HG02763 (cell line): ENCODE measurements at regions not wholly inside any gene's neighbourhood (a gene's known extent, or its start where the extent isn't known, plus 50 kb on each side); places are given as distances from the start of the nearest gene placed in this dataset.

Experiments used
- ATAC-seq: cut with Tn5 transposase; IDR thresholded peaks from one replicate; pipeline ENCODE4 v1.9.1; 2021; ENCODE audit warnings: mild to moderate bottlenecking, moderate library complexity; ENCODE audit not compliant: unreplicated experiment

DNA sequence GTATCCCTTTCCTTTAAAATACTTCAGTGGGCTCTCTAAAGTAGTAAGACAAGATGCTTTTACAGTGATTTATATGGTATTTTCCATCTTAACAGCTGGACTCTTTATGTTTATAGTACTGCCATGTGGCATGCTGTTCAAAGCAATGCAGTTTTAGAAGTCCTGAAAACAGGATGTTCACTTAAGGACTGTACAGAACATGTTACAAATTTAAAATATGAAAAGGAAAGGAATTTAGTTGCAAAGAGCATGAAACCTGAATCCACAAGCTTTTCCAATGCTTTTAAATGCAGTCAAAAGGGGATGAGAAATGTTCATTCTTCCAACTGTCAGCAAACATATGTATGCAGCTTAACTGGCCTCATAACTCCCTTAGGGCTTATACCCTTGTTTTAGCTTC is 580.2 kb downstream of the EFNA5 start:
- ATAC-seq = no peak

DNA sequence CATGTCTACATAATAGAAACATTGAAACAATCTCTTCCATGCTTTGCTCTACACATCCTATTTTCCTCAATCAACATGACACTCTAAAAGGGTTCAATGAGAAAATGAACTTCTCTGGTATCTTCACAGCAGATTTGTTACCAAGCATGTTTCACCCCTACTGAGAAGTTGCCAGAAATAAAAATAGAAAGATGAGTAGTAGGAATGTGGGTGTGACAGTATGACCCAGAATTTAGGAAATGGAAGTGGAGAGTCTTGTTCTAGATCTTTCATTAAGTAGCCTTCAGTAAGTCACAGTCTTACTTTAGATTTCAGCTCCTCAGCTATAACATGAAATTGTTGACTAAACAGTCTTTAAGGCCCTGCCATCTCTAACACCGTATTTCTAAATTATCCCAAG is 581.8 kb downstream of the EFNA5 start:
- no peak for ATAC-seq

DNA sequence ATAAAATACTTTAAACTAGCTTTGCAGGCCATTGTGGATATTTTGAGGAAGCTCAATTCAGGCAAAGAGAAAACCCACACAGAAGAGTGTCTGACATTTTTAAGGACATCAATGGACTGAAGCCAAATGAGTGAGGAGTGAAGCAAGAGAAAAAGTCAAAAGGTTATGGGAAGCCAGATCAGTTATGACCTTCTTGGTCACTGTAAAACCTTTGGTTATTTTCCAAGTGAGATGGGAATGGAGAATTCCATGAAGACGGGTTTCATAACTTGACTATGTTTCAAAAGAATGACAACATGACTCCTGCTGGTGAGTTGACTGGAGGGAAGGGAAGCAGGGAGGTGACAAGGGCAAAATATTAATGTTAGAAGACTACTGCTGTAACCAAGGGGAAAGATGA is 585.2 kb downstream of the EFNA5 start:
- no peak for ATAC-seq

DNA sequence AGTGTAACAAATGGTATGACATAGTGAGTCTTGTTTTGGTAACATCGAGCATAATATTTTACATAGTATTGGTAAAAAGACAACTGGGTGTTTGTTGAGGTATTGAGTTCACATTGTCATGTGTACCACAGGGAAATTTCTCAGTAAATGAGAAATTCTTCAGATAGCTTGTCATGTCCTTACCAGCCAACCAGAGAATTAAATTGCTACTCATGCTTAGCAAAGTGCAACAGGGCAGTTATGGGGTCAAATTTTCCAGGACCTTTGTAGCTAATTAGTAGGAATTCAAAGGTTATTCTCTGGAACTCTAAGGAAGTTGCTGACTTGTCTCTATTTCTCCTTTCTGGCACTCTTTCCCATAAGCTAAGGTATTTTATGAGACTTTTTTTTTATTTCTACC is 595.7 kb downstream of the EFNA5 start:
- ATAC-seq = no peak

DNA sequence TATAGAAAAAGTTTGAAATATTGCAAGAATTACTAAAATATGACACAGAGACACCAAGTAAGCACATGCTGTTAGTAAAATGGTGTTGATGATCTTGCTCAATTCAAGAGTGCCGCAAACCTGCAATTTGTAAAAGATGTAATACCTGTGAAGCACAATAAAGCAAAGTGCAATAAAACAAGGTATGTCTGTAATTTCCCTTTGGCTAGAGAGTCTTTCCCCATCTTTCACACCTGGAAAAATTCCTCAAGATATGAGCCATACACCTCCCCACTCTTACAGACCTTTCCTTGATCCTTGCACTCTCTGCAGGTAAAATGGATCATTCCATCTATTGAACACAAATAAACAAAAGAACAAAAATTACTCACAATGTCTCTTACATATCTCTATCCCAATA is 597.8 kb downstream of the EFNA5 start:
- ATAC-seq = no peak

DNA sequence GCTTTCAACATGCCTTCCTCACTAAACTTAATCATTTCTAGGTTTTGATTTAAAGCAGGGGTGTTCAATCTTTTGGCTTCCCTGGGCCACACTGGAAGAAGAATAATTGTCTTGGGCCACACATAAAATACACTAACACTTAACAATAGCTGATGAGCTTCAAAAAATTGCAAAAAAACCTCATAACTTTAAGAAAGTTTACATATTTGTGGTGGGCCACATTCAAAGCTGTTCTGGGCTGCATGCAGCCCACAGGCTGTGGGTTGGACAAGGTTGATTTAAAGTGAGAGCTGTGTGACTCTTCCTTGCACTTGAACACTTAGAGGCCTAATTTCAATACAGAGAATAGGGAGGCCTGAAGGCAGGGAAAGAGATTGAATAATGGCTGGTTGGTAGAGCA is 598.3 kb downstream of the EFNA5 start:
- no peak for ATAC-seq

DNA sequence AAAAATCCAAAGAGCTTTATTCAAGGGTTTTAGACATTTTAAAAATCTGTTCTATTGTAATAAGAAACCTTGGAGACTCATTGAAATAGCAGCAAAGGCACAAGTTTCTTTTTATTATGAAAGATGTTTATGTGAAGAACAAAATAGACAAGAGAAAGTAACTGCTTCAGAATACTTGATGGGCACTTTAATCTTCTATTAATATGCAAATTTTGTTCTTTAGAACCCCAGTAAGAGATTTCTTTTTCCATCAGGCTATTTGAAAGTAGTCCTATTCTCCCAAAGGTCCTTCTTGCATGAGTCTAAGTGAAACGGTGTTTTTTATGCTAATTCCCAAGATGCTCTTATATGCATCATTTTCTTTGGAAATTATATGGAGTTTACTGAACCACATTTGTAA is 602.0 kb downstream of the EFNA5 start:
- ATAC-seq = no peak

DNA sequence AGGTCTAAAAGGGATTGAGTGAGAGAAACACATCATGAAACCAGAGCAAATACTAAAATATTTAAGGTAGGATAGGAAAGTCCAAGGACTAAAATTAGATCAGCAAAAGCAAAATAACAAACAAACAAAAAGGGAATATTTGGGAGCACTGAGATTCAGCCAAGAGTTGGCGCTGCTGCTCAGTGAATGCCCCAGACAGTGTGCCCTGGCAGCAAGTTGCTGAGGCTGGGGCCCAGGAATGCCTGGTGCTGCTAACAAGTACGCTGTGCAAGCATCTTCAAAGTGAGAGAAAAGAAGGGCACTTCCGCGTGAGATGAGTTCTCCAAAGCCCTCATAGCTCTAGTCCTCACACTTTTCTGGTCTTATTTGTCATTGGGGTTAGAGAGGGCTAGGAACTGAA is 603.3 kb downstream of the EFNA5 start:
- no peak for ATAC-seq

DNA sequence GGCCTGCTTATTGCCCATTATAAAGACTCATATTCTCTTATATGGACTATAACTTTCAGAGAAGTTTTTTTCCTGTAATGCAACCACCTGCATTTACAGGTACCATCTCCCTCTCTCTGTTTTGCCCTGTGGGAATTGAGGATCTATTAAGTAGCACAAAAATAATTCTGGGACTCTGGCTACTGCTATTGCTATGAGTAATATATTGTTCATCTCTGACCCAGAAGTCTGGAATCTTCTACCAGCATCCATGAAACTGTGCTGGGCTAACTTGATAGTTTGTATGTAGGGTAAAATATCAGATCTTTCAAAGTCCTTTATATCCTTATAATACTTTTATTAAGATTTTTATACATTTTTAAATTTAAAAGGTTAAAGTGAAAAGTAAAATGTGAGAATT is 607.2 kb downstream of the EFNA5 start:
- ATAC-seq = no peak

DNA sequence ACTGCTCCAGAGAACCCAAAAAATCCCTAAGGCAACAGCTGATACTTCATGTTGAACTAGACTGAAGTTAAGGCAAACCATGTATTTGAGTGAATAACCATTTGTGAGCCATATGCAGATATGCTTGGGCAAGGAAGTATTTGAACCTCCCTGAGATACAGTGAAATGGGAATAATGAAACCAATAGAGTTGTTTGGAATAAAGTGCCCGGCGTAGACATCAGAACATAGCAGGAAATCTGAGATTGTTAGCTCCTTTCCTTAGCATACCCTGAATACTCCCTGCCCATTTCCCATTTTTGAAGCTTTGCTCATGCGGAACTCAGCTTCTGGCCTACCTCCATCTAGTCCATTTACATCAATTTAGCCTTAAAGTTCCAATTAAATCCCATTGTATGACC is 611.9 kb downstream of the EFNA5 start:
- ATAC-seq = no peak

DNA sequence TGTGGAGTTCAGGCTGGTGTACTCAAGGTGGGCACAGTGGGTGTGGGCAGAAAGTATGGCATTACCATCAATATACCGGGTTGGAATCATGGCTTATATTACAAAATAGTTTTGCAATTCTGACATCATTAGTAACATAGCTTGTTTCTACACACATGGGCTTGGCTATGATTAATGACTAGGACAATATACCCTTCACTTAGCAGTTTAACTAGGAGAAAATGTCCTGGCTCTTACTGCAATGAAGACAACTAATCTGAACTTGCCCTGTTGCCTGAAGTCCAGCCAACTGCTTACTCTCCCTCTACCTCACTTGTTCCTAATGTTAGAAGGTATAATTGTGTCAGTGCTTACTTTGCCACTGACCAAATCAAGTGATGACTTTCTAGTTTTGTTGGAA is 612.5 kb downstream of the EFNA5 start:
- ATAC-seq = no peak

DNA sequence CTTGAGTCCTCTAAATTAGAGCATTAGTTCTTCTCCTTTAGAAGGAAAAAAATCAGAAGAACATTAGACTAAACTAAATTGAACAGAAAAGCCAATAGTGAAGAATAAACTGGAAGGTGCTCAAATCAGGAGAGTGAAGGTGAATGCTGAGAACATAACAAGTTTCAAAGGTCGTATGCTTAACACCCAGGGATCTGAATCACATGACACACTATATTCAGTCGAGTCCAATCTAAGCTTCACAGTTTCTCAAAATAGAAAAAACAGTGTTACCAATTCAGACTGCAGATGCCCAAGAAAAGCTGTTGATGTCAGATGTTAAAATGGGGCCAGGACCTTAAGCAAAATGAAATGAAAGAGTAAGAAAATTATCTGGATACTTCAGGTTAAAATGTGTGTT is 614.5 kb downstream of the EFNA5 start:
- ATAC-seq = no peak

DNA sequence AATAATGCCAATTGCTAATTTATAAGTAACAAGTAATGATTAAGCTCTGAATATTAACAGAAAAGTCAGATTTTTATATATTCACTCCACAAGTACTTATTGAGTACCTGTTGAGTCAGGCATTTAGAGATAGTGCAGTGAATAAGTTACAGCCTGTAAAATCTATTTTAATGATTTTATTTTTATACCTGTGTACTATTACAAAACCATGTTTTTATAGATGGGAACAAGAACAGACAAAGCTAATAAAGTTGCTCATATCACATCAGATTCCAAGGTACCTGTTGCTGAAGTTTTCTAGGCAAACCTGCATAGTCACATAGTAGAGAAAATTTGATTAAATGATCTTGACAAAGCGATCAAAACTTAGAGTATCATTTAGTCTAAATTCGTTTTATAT is 623.7 kb downstream of the EFNA5 start:
- no peak for ATAC-seq

DNA sequence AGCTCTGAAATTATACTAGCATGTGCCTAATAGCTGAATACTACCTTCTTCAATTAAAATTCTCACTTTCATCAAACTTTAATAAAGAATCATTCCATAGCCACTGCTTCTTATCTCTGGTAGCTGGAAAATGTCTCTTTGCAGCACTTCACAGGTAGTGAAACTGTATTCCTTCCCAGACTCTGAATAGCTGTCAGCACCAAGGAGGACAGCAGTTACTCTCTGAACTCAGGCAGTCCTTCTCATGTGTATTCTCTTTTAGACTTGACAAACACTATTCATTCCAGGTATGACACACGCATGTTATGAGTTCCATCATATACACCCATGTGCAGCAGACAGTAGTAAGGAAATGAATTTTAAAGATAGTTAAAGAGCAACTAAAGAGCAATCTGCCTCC is 627.1 kb downstream of the EFNA5 start:
- no peak for ATAC-seq

DNA sequence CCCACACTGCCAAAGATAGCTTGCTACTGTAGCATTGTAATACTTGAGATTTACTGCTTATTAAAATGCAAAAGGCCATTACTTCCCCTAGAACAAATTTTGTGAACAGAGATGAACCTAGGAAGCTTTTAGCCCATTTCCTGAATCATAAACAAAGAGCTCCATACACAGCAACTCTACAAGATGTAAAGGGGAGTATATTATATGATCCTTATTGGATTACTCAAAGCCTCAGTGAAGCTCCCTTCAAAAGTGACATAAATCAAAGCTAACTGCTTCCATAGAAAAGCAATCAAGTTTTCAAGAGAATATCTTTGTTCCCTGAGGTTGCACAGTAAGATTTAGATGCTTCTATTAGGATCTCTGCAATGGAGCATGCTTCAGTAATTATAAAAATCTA is 629.8 kb downstream of the EFNA5 start:
- ATAC-seq = no peak

DNA sequence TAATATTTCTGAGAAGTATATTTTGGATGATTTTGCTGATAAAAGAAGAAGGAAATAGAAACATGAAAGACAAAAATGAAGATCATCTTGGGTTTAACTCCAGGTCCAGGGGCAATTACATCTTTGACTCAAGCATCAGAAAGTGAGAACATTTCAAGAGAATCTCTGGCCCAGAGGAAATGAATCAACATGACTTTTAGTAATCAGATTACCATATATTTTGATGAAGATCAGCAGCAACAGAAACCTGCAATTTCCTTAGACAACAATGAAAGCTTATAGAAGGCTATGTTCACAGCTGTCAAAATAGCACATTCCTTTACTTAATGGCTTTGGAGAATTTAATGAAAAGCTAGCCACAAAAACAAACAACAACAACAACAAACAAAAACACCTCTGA is 638.1 kb downstream of the EFNA5 start:
- ATAC-seq = no peak

DNA sequence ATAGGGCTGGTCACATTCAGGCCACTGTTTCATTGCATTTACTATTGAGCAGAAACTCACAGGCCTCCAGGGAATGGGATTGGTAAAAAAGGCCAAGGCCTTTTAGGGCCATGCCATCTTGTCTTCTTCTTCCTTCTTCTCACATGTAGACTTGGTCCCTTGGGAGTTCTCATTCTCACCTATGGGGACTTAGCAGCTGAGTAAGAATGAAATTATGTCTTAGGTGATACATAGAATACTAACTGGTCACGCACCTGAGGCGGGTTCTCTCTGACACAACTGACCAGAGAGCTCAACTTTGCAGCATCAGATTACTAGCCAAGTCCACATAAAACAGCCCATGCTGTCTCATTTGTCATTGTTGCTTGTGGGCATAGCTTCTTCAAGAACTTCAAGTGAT is 641.8 kb downstream of the EFNA5 start:
- ATAC-seq = no peak

DNA sequence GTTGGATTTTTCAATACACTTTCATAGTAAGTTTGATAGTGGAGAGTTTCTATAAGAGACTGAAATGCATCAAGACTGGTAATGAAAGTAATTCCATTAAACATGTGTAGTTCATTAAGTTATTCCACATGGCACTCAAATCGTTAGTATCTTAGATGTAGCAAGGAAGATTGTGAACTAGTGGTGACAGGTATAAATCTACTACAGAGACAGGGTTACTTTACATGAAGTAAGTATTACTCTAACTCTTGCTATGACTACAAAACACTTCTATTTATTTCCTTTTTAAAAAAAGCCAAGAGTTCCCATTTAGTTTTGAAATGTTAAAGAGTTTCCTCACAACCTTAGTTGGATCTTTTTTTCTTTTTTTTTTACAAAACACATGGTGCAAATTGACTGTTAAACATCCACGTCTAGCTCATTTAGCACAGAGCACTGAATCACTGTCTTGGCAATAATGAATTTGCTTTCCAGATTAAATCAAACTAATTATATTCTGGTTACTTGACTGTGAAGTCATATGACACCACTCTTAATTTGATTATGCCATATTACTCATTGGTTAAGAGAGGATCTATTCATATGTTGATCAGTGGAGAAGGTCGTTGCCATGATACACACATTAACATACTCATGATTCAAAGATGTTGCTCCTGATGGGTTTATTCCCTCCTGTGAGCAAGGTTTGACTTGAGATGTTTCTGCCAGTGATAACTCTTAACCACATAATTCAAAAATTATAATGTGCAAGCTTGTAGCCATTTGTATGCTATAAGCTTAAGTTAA is 644.8 kb downstream of the EFNA5 start:
- ATAC-seq = no peak

DNA sequence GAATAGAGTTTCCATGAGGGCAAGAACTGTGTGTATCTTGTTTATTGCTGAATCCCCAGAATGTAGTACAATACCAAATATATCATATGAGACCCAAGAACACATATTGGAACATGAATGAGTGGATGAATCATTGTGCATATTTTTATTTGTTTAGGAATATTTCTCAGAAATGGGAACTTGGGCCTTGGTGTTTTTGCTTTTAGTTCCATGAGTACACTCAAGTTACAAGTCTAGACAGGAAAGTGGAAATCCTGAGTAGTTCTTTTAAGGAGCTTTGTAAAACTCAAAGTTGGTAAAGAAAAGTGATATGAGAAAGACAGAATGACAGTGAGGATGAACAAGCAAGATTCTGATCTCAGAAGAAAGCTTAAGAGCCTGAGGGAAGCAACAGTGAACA is 647.0 kb downstream of the EFNA5 start:
- no peak for ATAC-seq

DNA sequence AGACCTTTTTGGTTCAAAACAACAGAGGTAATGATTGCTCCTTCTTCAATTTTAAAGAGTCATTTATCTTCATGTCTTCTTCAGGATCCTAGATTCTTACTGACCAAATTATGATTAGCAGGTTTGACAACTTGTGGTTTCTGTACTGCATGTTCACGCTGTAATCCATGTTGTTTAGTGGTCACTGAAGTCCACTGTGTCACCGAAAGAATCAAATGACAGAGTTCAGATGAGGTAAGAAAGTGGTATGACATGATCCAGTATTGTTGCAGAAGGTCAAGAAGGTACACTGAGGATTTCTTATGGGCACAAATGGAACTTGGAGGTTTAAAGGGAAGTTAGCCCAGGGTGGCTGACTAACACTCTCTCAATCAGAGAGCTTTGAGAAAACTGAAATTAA is 649.2 kb downstream of the EFNA5 start:
- ATAC-seq = no peak

DNA sequence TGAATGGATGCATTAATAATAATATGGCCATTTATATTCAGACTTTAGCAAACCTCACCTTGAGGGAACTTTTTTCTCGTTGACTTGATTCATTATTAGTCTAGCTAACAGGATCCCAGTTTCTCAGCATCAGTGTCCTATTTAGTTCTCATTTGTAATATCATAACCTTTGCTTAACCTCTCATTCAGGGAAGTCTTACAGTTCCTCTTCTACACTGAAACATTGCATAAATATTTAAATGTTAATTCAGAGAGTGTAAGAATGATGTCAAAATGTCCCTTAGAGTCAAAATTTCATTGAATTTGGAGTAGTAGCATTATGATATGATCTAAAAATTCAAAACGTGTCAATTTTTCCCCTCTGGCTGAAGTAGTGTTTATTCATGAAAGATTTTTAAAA is 650.1 kb downstream of the EFNA5 start:
- no peak for ATAC-seq

DNA sequence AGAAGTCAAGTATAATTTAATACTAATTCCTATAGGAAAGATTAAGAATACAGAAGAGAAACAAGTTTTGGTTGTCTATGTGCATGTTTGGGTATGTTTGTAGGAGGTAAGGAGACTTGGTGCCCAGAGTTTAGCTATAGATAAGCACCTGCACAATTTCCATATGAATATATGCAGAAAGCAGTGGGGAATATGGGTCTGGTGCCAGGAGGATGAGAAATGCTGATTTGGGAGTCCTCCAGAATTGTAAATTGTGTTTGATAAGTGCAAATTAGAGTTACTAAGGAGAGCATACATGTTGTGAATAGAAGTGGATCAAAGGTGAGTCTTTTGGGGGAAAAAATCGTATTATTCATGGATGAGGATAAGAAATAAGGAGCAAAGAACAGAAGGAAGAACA is 653.1 kb downstream of the EFNA5 start:
- no peak for ATAC-seq

DNA sequence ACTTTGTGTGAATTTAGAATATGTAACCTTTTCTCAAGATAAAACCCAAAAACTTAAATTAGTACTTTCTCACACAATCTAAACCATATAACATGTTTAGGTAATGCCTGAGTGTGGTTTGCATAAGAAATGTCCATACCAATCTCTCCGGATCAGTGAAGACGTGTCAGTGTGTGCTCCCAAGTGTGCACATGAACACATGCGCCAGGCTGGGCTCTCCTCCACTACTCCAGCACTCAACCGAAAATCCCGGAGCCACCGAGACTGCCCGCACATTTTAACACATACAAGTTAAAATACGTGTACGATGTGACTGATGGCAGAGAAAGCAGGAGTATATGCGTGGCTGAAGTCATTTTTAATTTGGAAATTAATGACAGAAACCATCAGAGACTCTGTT is 658.4 kb downstream of the EFNA5 start:
- ATAC-seq = no peak
